ENCODE measurements at regions not wholly inside any gene's neighbourhood (a gene's known extent, or its start where the extent isn't known, plus 50 kb on each side); places are given as distances from the start of the nearest gene placed in this dataset.

GRCh38 chr16:8431783-8432182 is 158.5 kb downstream of the TMEM114 start:
- DNase-seq (ENCODE audit: low read depth, low spot score) (no peak), ATAC-seq (no peak)
- no peaks in the 10 kb centered on the region for H3K4me1 ChIP-seq (ENCODE audit: control insufficient read depth in 1 of 2, insufficient read depth in 2 of 2, low read length in 2 of 2)
- H3K79me2 ChIP-seq (ENCODE audit: insufficient read depth, low read length), result no peaks in the 10 kb centered on the region
- no peak for TF ChIP-seq CTCF (IDR thresholded peaks at IDR 0.05 in 2 of 3, conservative IDR thresholded peaks at IDR 0.05 in 1 of 3; ENCODE audit: borderline replicate concordance in 1 of 3, insufficient read depth in 1 of 3, low read depth in 2 of 3, low read length in 2 of 3)
- TF ChIP-seq EGR1 (IDR thresholded peaks at IDR 0.05; ENCODE audit: low read depth), result no peak
- no peak for TF ChIP-seq SP1 (IDR thresholded peaks at IDR 0.05; ENCODE audit: low read depth)
- no peak for TF ChIP-seq EZH2phosphoT487 (IDR thresholded peaks at IDR 0.05; ENCODE audit: borderline replicate concordance)
- TF ChIP-seq FOSL1 (IDR thresholded peaks at IDR 0.05; ENCODE audit: low read depth), result no peak
- TF ChIP-seq TCF7L2 (IDR thresholded peaks at IDR 0.05; ENCODE audit: borderline replicate concordance, extremely low read depth, insufficient read depth, insufficient read length), result no peak
- TF ChIP-seq ZNF274 (IDR thresholded peaks at IDR 0.05; ENCODE audit: low read depth, low read length), result no peak
- TF ChIP-seq EZH2 (IDR thresholded peaks at IDR 0.05), result no peak
- no peak for TF ChIP-seq ZBTB33 (IDR thresholded peaks at IDR 0.05; ENCODE audit: extremely low read depth, insufficient replicate concordance, low read length)
- no peak for TF ChIP-seq RAD21 (IDR thresholded peaks at IDR 0.05; ENCODE audit: low read depth)
- TF ChIP-seq ATF3 (IDR thresholded peaks at IDR 0.05), result no peak
- TF ChIP-seq POLR2A (IDR thresholded peaks at IDR 0.05; ENCODE audit: borderline replicate concordance, extremely low read depth, insufficient read depth, insufficient read length), result no peak
- ChIA-PET RAD21 (ENCODE audit: low non-redundant PET in 1 of 2, low total read pairs in 2 of 2, uncharacterized antibody in 2 of 2, unreplicated experiment in 2 of 2) (no interaction called here), CTCF (no interaction called here), POLR2A (no interaction called here)
- H3K9me3 ChIP-seq (ENCODE audit: control insufficient read depth in 1 of 2, insufficient read depth in 1 of 2, low read depth in 1 of 2, low read length in 2 of 2), result no peaks in the 10 kb centered on the region
- H3K36me3 ChIP-seq (ENCODE audit: control insufficient read depth in 1 of 2, insufficient read depth in 2 of 2, low read length in 2 of 2), result no peaks in the 10 kb centered on the region
- H4K20me1 ChIP-seq (ENCODE audit: insufficient read depth), result no peaks in the 10 kb centered on the region
- no TSS peak for BruUV-seq (replicated peaks)
- intact Hi-C loops (cut with micrococcal nuclease), result no loop called here
- no peaks in the 10 kb centered on the region for H3K27me3 ChIP-seq (ENCODE audit: insufficient read depth, low read length)
- no peaks in the 10 kb centered on the region for H3K9me2 ChIP-seq (ENCODE audit: insufficient read depth)
- no peak overlapping the region for H3K4me2 ChIP-seq (ENCODE audit: low read length)
- no peak overlapping the region for H3K9ac ChIP-seq (ENCODE audit: low read length)
- H3K27ac ChIP-seq (ENCODE audit: low read depth, low read length), result no peak overlapping the region
- H3K4me3 ChIP-seq (replicated peaks in 1 of 2; ENCODE audit: low read depth in 1 of 2, low read length in 2 of 2), result no peak overlapping the region
- H2AFZ ChIP-seq (ENCODE audit: low read depth, low read length, poor library complexity, severe bottlenecking), result no peak overlapping the region

Data from HCT116 (cell line).